HCT116 (cell line): ENCODE measurements at regions not wholly inside any gene's neighbourhood (a gene's known extent, or its start where the extent isn't known, plus 50 kb on each side); places are given as distances from the start of the nearest gene placed in this dataset.

ENCODE experiments used
- ATAC-seq: fragments of 200-7000 bp; cut with Tn5 transposase; 2 replicates; pipeline ENCODE4 v1.9.1; 2020; ENCODE audit warnings: mild to moderate bottlenecking, moderate library complexity
- BruUV-seq: library from RNA; stranded (reverse); fragments of 400-500 nt; replicated peaks from 2 replicates; lab custom pipeline; 2021; lab: Mats Ljungman, UMichigan
- CTCF ChIA-PET: fragments of 300-600 bp; sonication (Branson Sonifier 250); formaldehyde crosslinking; loops from one replicate; lab custom pipeline; 2021; ENCODE audit warnings: antibody characterized with exemption; lab: Charles Lee
- POLR2A ChIA-PET: fragments of 300-600, 350-600 bp; sonication (Branson Sonifier 250); formaldehyde crosslinking; loops from one replicate; lab custom pipeline; 2021; ENCODE audit warnings: antibody characterized with exemption; lab: Charles Lee
- RAD21 ChIA-PET, 2 experiments: fragments of 300-600 bp; sonication (Branson Sonifier 250); formaldehyde crosslinking; loops; one replicate each; lab custom pipeline; 2023; ENCODE audit warnings: low total read pairs in 2 of 2; ENCODE audit not compliant: uncharacterized antibody in 2 of 2, unreplicated experiment in 2 of 2, low non-redundant PET in 1 of 2; lab: Charles Lee
- DNase-seq: peaks from one replicate; pipeline ENCODE4 v3.0.0-alpha.2; 2010; ENCODE audit warnings: low read depth, low spot score
- H2AFZ ChIP-seq: fragments of 200-600 bp; shearing (Covaris generic), sonication (generic); 2 replicates; pipeline ENCODE4 v1.6.1; 2017; ENCODE audit warnings: low read depth, mixed run types, mixed read lengths, antibody characterized with exemption, low read length; ENCODE audit not compliant: poor library complexity, severe bottlenecking
- H3K27ac ChIP-seq: 2 replicates; pipeline ENCODE4 v1.5.1; 2012; ENCODE audit warnings: low read depth, low read length
- H3K27me3 ChIP-seq: fragments of 200-600 bp; sonication (generic); 2 replicates; pipeline ENCODE4 v1.6.1; 2016; ENCODE audit warnings: mixed run types, low read length, mixed read lengths; ENCODE audit not compliant: insufficient read depth
- H3K36me3 ChIP-seq, 2 experiments: fragments of 200-500 bp in 1 of 2; fragments of 200-600 bp in 1 of 2; sonication (Bioruptor generic) in 1 of 2; sonication (generic) in 1 of 2; 2 replicates each; pipeline versions ENCODE4 v1.5.1 to v1.6.1; 2014 to 2016; ENCODE audit warnings: low read length in 2 of 2, inconsistent platforms in 1 of 2, mixed read lengths in 1 of 2, mixed run types in 1 of 2; ENCODE audit not compliant: insufficient read depth in 2 of 2, control insufficient read depth in 1 of 2
- H3K4me1 ChIP-seq, 2 experiments: fragments of 200-600 bp in 1 of 2; sonication (generic) in 1 of 2; 2 replicates each; pipeline versions ENCODE4 v1.5.1 to v1.6.1; 2012 to 2017; ENCODE audit warnings: low read length in 2 of 2, inconsistent platforms in 1 of 2, mild to moderate bottlenecking in 1 of 2, mixed read lengths in 1 of 2, mixed run types in 1 of 2, moderate library complexity in 1 of 2; ENCODE audit not compliant: insufficient read depth in 2 of 2, control insufficient read depth in 1 of 2
- H3K4me2 ChIP-seq: fragments of 200-600 bp; sonication (generic); 2 replicates; pipeline ENCODE4 v1.6.1; 2017; ENCODE audit warnings: mixed run types, low read length, mixed read lengths
- H3K4me3 ChIP-seq, 2 experiments: fragments of 200-600 bp in 1 of 2; sonication (generic) in 1 of 2; replicated peaks in 1 of 2; 2 replicates each; pipeline ENCODE4 v1.5.1; 2011 to 2016; ENCODE audit warnings: low read length in 2 of 2, control low read depth in 1 of 2, low read depth in 1 of 2, mild to moderate bottlenecking in 1 of 2, mixed read lengths in 1 of 2, mixed run types in 1 of 2
- H3K79me2 ChIP-seq: fragments of 200-600 bp; sonication (generic); 2 replicates; pipeline ENCODE4 v1.6.1; 2017; ENCODE audit warnings: mild to moderate bottlenecking, mixed run types, low read length, moderate library complexity, mixed read lengths; ENCODE audit not compliant: insufficient read depth
- H3K9ac ChIP-seq: fragments of 200-600 bp; sonication (generic); 2 replicates; pipeline ENCODE4 v1.6.1; 2016; ENCODE audit warnings: low read length, mixed read lengths
- H3K9me2 ChIP-seq: fragments of 200-600 bp; sonication (generic), shearing (Covaris generic); 2 replicates; pipeline ENCODE4 v1.6.1; 2017; ENCODE audit warnings: mixed run types, mild to moderate bottlenecking, moderate library complexity; ENCODE audit not compliant: insufficient read depth
- H3K9me3 ChIP-seq, 2 experiments: fragments of 200-500 bp in 1 of 2; fragments of 200-600 bp in 1 of 2; sonication (Bioruptor generic) in 1 of 2; sonication (generic) in 1 of 2; 2 replicates each; pipeline ENCODE4 v1.6.1; 2014 to 2017; ENCODE audit warnings: low read length in 2 of 2, mixed read lengths in 2 of 2, inconsistent platforms in 1 of 2, low read depth in 1 of 2, mild to moderate bottlenecking in 1 of 2, mixed run types in 1 of 2, moderate library complexity in 1 of 2; ENCODE audit not compliant: control insufficient read depth in 1 of 2, insufficient read depth in 1 of 2
- H4K20me1 ChIP-seq: fragments of 200-600 bp; sonication (generic), shearing (Covaris generic); 2 replicates; pipeline ENCODE4 v1.6.1; 2017; ENCODE audit warnings: mixed run types, mild to moderate bottlenecking, moderate library complexity; ENCODE audit not compliant: insufficient read depth
- ATF3 ChIP-seq: IDR thresholded peaks from 2 replicates; pipeline ENCODE4 v1.6.1; 2012
- CBX3 ChIP-seq: IDR thresholded peaks from 2 replicates; pipeline ENCODE4 v1.6.1; 2012; ENCODE audit warnings: low read depth
- CTCF ChIP-seq, 3 experiments: fragments of 200-600 bp in 1 of 3; sonication (generic) in 1 of 3; IDR thresholded peaks in 2 of 3; conservative IDR thresholded peaks in 1 of 3; 2 replicates each; pipeline ENCODE4 v1.5.1; 2012 to 2017; ENCODE audit warnings: low read depth in 2 of 3, low read length in 2 of 3, antibody characterized with exemption in 1 of 3, borderline replicate concordance in 1 of 3, control low read depth in 1 of 3, mild to moderate bottlenecking in 1 of 3, mixed read lengths in 1 of 3, mixed run types in 1 of 3, moderate library complexity in 1 of 3; ENCODE audit not compliant: insufficient read depth in 1 of 3
- ELF1 ChIP-seq: IDR thresholded peaks from 2 replicates; pipeline ENCODE4 v1.6.1; 2012; ENCODE audit warnings: low read depth, borderline replicate concordance
- POLR2A ChIP-seq: IDR thresholded peaks from 2 replicates; pipeline ENCODE4 v1.7.0; 2011; ENCODE audit warnings: borderline replicate concordance; ENCODE audit not compliant: insufficient read depth, insufficient read length; ENCODE audit errors: extremely low read depth
- SRF ChIP-seq: IDR thresholded peaks from 2 replicates; pipeline ENCODE4 v1.6.1; 2012; ENCODE audit warnings: low read depth
- ZFX ChIP-seq: fragments of 450-650 bp; IDR thresholded peaks from 2 replicates; pipeline ENCODE4 v1.6.1; 2017
- intact Hi-C: fragments of 100-400 bp; cut with micrococcal nuclease; formaldehyde crosslinking; loops from 2 replicates; pipeline ENCODE4 v1.10.0; 2022

GRCh38 chr2:109064660-109065390, 64.2 kb upstream of the SH3RF3 start:
- Histone ChIP-seq H3K27me3 (no peaks in the 10 kb centered on the region), H3K4me2 (no peak overlapping the region), H3K4me3 (no peak overlapping the region), H3K79me2 (no peaks in the 10 kb centered on the region), H4K20me1 (no peaks in the 10 kb centered on the region), H3K9ac (no peak overlapping the region), H3K9me2 (no peaks in the 10 kb centered on the region), H3K4me1 (no peaks in the 10 kb centered on the region; a peak in 1 of 4 replicates), H3K9me3 (no peaks in the 10 kb centered on the region), H3K36me3 (no peaks in the 10 kb centered on the region), H2AFZ (no peak overlapping the region), H3K27ac (no peak overlapping the region)
- BruUV-seq: no TSS peak
- intact Hi-C loops: no loop called here
- ATAC-seq: no peak
- ChIA-PET POLR2A (no interaction called here), CTCF (no interaction called here), RAD21 (no interaction called here)
- DNase-seq: no peak
- no peak for TF ChIP-seq CBX3
- TF ChIP-seq SRF: no peak
- no peak for TF ChIP-seq ZFX
- no peak for TF ChIP-seq ELF1
- TF ChIP-seq CTCF (IDR thresholded peaks at IDR 0.05 in 2 of 3, conservative IDR thresholded peaks at IDR 0.05 in 1 of 3; ENCODE audit: borderline replicate concordance in 1 of 3, insufficient read depth in 1 of 3, low read depth in 2 of 3, low read length in 2 of 3): no peak
- TF ChIP-seq ATF3: no peak
- no peak for TF ChIP-seq POLR2A
